Heart left ventricle (tissue), 16 donors: ENCODE measurements at regions not wholly inside any gene's neighbourhood (a gene's known extent, or its start where the extent isn't known, plus 50 kb on each side); places are given as distances from the start of the nearest gene placed in this dataset.

Source experiments
- ATAC-seq, 4 donors: fragments of 200-7000 bp; cut with Tn5 transposase; one replicate each; pipeline ENCODE4 v1.9.1; 2020 to 2022; ENCODE audit warnings: moderate library complexity in 4 of 4, mild to moderate bottlenecking in 3 of 4, moderate number of reproducible peaks in 1 of 4
- DNase-seq, 5 donors: peaks; one replicate each; pipeline ENCODE4 v3.0.0-alpha.2; 2020
- H3K27ac ChIP-seq, 12 donors: fragments of 200-600 bp; sonication (generic) in 4 of 12; one replicate each; pipeline versions ENCODE4 v1.5.0 to v1.8.0; 2016 to 2022; ENCODE audit warnings: mild to moderate bottlenecking in 2 of 12
- H3K27me3 ChIP-seq, 9 donors: fragments of 200-600 bp; sonication (generic) in 2 of 9; one replicate each; pipeline versions ENCODE4 v1.5.1 to v1.8.0; 2016 to 2022; ENCODE audit warnings: mild to moderate bottlenecking in 3 of 9
- H3K36me3 ChIP-seq, 9 donors: fragments of 200-600 bp; sonication (generic) in 2 of 9; one replicate each; pipeline versions ENCODE4 v1.5.0 to v1.8.0; 2018 to 2022; ENCODE audit warnings: mild to moderate bottlenecking in 2 of 9
- H3K4me1 ChIP-seq, 12 donors: fragments of 200-600 bp; sonication (generic) in 4 of 12; one replicate each; pipeline versions ENCODE4 v1.5.0 to v1.8.0; 2016 to 2022; ENCODE audit warnings: mild to moderate bottlenecking in 3 of 12
- H3K4me3 ChIP-seq, 12 donors: fragments of 200-600 bp; sonication (generic) in 4 of 12; one replicate each; pipeline versions ENCODE4 v1.5.0 to v1.8.0; 2017 to 2022; ENCODE audit warnings: mild to moderate bottlenecking in 9 of 12, moderate library complexity in 4 of 12
- H3K9me3 ChIP-seq, 12 donors: fragments of 200-600 bp; sonication (generic) in 4 of 12; one replicate each; pipeline versions ENCODE4 v1.5.0 to v1.8.0; 2016 to 2022; ENCODE audit warnings: mild to moderate bottlenecking in 1 of 12
- CTCF ChIP-seq, 12 donors: fragments of 200-600 bp; sonication (generic) in 4 of 12; IDR thresholded peaks; one replicate each; pipeline versions ENCODE4 v1.5.0 to v1.8.0; 2018 to 2022; ENCODE audit warnings: antibody characterized with exemption in 12 of 12, mild to moderate bottlenecking in 5 of 12
- POLR2A ChIP-seq, 2 donors: fragments of 450-650 bp; IDR thresholded peaks; one replicate each; pipeline ENCODE4 v1.6.1; 2017; ENCODE audit warnings: antibody characterized with exemption in 2 of 2, mild to moderate bottlenecking in 2 of 2, moderate library complexity in 2 of 2
- WGBS, 4 donors: extraction: QIAGEN DNeasy Blood & Tissue Kit in 2 of 4; methylation state at CpG; one replicate each; pipeline versions ENCODE4 v1.1.5 to v1.1.7; 2013 to 2018; 5-methylcytosine and 5-hydroxymethylcytosine counted together
- intact Hi-C, 10 donors: fragments of 100-400 bp; cut with DNase I; formaldehyde crosslinking; loops; one replicate each; pipeline versions ENCODE4 v1.11.1 to v1.14.2; 2022
- donor health status: ischemic (EF 13 %, LVEDD 7.1; RV severe dilation, severe dysfunction).
- donor health status: healthy with polysubstance abuse.
- donor health status: DM: no; HTN: yes; CAD: no.
- donor health status: DM: no; HTN: no; CAD: no.
- donor health status: ischemic (EF 25% LVEDD 6.9; RV normal size, moderate dysfunction).
- donor health status: ischemic (EF 25% LVEDD 5.7; RV mildly dilated, moderate dysfunction).
- donor health status: healthy.
- donor health status: DM: yes; HTN: yes; CAD: no.
- donor health status: ischemic (EF 35%, LVEDD 5.7; RV mildly dilated, moderate dysfunction).
- donor health status: nonischemic (EF 11% LVEDD 7.7; RV severe dilation, severe dysfunction).
- donor health status: DM: yes; HTN: yes; CAD: no.
- donor health status: PGD.
- donor health status: ischemic (EF 29% LVEDD 5.4; RV normal size, mild dysfunction).
- donor health status: nonischemic (EF 23%, LVEDD 6.1; RV moderate dilation, normal function).

GRCh38 chr3:145902166-145902565 is 258.8 kb downstream of the PLOD2 start:
- intact Hi-C loops = no loop called here
- no peaks in the 10 kb centered on the region for H3K27me3 ChIP-seq
- ATAC-seq (no peak), DNase-seq (no peak)
- TF ChIP-seq CTCF (IDR thresholded peaks at IDR 0.05) = no peak
- no peak for TF ChIP-seq POLR2A (IDR thresholded peaks at IDR 0.05)
- WGBS, 4 donors = 0 to 57% (median 25%) methylated on average over 1 of the region's 1 CpG
- no peaks in the 10 kb centered on the region for H3K36me3 ChIP-seq
- no peak overlapping the region for H3K4me3 ChIP-seq
- no peaks in the 10 kb centered on the region for H3K9me3 ChIP-seq
- no peak overlapping the region for H3K27ac ChIP-seq
- no peaks in the 10 kb centered on the region for H3K4me1 ChIP-seq

GRCh38 chr3:145903472-145904013 is 257.4 kb downstream of the PLOD2 start:
- Histone ChIP-seq H3K9me3 (no peaks in the 10 kb centered on the region), H3K4me3 (no peak overlapping the region), H3K4me1 (no peaks in the 10 kb centered on the region), H3K27ac (no peak overlapping the region), H3K27me3 (no peaks in the 10 kb centered on the region), H3K36me3 (no peaks in the 10 kb centered on the region)
- intact Hi-C loops = no loop called here
- no peak for TF ChIP-seq POLR2A (IDR thresholded peaks at IDR 0.05)
- 77 to 92% (median 89%) methylated on average over 5 to 12 of the region's 12 CpGs for WGBS, 4 donors
- no peak for ATAC-seq
- DNase-seq = peak in 1 of 5 donors; percentile 40

GRCh38 chr3:145904138-145904537 is 256.8 kb downstream of the PLOD2 start:
- no peak overlapping the region for H3K27ac ChIP-seq
- no peaks in the 10 kb centered on the region for H3K4me1 ChIP-seq
- no peak for DNase-seq
- H3K4me3 ChIP-seq = no peak overlapping the region
- 81 to 100% (median 83%) methylated on average over 1 to 7 of the region's 7 CpGs for WGBS, 4 donors
- no peaks in the 10 kb centered on the region for H3K27me3 ChIP-seq
- ATAC-seq = no peak
- no peaks in the 10 kb centered on the region for H3K9me3 ChIP-seq
- intact Hi-C loops = no loop called here
- TF ChIP-seq CTCF (IDR thresholded peaks at IDR 0.05) (no peak), POLR2A (IDR thresholded peaks at IDR 0.05) (no peak)
- H3K36me3 ChIP-seq = no peaks in the 10 kb centered on the region

DNA sequence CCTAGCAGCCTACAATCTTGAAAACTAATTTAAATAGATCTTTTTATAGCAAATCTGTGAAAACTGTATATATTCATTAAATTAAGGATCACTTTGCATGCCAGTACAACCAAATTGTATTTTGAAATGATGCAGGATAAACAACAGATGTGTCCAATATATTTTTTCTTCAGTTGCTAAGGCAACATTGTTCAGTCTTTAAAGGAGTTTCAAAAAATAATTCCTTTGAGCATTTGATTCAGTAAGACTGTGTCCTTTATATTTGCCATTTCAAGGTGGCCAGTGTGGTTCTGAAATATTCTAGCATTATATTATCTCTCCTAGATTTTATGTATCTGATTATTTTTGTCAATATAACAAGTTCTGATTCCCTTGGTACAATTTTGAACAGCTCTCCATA is 254.7 kb downstream of the PLOD2 start:
- no peaks in the 10 kb centered on the region for H3K27me3 ChIP-seq
- H3K4me3 ChIP-seq = no peak overlapping the region
- H3K36me3 ChIP-seq = no peaks in the 10 kb centered on the region
- no peaks in the 10 kb centered on the region for H3K4me1 ChIP-seq
- ATAC-seq (no peak), DNase-seq (no peak)
- H3K9me3 ChIP-seq = no peaks in the 10 kb centered on the region
- TF ChIP-seq POLR2A (IDR thresholded peaks at IDR 0.05) = no peak
- no peak for TF ChIP-seq CTCF (IDR thresholded peaks at IDR 0.05)
- intact Hi-C loops = no loop called here
- H3K27ac ChIP-seq = no peak overlapping the region

- H3K27ac ChIP-seq = no peak overlapping the region
- intact Hi-C loops = no loop called here
- WGBS, 4 donors = 65 to 79% (median 74%) methylated on average over 2 of the region's 2 CpGs
- no peaks in the 10 kb centered on the region for H3K9me3 ChIP-seq
- no peak for ATAC-seq
- H3K27me3 ChIP-seq = no peaks in the 10 kb centered on the region
- no peak overlapping the region for H3K4me3 ChIP-seq
- TF ChIP-seq POLR2A (IDR thresholded peaks at IDR 0.05) (no peak), CTCF (IDR thresholded peaks at IDR 0.05) (no peak)
- no peaks in the 10 kb centered on the region for H3K4me1 ChIP-seq
- DNase-seq = peak in 1 of 5 donors; percentile 26
- no peaks in the 10 kb centered on the region for H3K36me3 ChIP-seq
Measured at GRCh38 chr3:145906755-145907154, 254.2 kb downstream of the PLOD2 start.
